ENCODE measurements at regions not wholly inside any gene's neighbourhood (a gene's known extent, or its start where the extent isn't known, plus 50 kb on each side); places are given as distances from the start of the nearest gene placed in this dataset.

DNA sequence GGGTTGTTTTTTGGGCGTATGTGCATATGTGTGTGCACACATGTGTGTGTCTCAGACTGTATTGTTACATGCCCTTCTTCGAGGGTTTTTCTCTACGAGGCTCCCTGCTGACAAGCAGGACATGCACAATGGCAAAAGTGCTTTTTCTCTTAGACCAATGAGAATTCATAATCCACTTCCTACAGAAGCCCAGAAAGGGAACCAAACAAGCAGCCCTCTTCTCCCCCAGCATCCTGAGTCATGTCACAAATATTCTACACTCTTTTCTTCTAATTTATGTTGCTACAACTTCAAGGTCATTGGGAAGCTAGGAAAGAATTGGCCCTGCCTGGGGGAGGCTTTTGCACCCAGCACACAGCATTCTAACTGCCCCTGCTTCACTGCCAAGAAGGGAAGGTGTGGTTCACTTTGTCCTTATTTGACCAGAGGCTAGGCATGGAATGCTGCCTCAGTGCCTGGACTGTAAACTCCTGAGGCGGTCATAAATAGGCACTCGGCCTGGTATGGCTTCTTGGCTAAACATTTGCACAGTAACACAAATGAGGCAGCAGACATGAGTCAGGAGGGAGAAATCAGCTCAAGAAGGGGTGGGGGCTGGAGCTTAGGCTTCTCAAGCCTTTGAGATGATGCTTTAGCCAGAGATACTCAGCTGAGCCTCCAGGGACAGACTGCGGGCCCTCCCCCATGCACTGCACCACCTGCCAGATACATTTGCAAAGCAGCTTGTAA lies 92.7 kb upstream of the KLF7 start:
- TF ChIP-seq, protein P1, sequence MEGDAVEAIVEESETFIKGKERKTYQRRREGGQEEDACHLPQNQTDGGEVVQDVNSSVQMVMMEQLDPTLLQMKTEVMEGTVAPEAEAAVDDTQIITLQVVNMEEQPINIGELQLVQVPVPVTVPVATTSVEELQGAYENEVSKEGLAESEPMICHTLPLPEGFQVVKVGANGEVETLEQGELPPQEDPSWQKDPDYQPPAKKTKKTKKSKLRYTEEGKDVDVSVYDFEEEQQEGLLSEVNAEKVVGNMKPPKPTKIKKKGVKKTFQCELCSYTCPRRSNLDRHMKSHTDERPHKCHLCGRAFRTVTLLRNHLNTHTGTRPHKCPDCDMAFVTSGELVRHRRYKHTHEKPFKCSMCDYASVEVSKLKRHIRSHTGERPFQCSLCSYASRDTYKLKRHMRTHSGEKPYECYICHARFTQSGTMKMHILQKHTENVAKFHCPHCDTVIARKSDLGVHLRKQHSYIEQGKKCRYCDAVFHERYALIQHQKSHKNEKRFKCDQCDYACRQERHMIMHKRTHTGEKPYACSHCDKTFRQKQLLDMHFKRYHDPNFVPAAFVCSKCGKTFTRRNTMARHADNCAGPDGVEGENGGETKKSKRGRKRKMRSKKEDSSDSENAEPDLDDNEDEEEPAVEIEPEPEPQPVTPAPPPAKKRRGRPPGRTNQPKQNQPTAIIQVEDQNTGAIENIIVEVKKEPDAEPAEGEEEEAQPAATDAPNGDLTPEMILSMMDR (IDR thresholded peaks at IDR 0.05 in 8 of 11, conservative IDR thresholded peaks at IDR 0.05 in 3 of 11) = no peak
- TF ChIP-seq POLR2A (IDR thresholded peaks at IDR 0.05) = no peak
